Chondrocyte (in vitro differentiated cells): ENCODE measurements at regions not wholly inside any gene's neighbourhood (a gene's known extent, or its start where the extent isn't known, plus 50 kb on each side); places are given as distances from the start of the nearest gene placed in this dataset.
A peak's percentile ranks its signal among the peaks of the same experiment; 100 is the strongest.

ENCODE experiments used
- DNase-seq: peaks from one replicate; pipeline ENCODE4 v3.0.0; 2021; ENCODE audit warnings: mixed read lengths, low spot score
- H3K27ac Mint-ChIP-seq: one replicate; pipeline ENCODE4 v1.8.0; 2021; ENCODE audit warnings: mild to moderate bottlenecking, moderate library complexity, mixed read lengths; ENCODE audit not compliant: unreplicated experiment
- H3K27me3 Mint-ChIP-seq: 2 replicates; pipeline ENCODE4 v1.8.0; 2021; ENCODE audit warnings: low read depth, mixed read lengths
- H3K36me3 Mint-ChIP-seq: 2 replicates; pipeline ENCODE4 v1.8.0; 2021; ENCODE audit warnings: low read depth, mixed read lengths
- H3K4me1 Mint-ChIP-seq: 2 replicates; pipeline ENCODE4 v1.8.0; 2021; ENCODE audit warnings: low read depth, mild to moderate bottlenecking, mixed read lengths
- H3K4me3 Mint-ChIP-seq: one replicate; pipeline ENCODE4 v1.8.0; 2021; ENCODE audit warnings: mild to moderate bottlenecking, moderate library complexity, mixed read lengths; ENCODE audit not compliant: unreplicated experiment
- H3K9me3 Mint-ChIP-seq: 2 replicates; pipeline ENCODE4 v1.8.0; 2021; ENCODE audit warnings: low read depth, mixed read lengths
- CTCF ChIP-seq: fragments of 200-600 bp; sonication (generic); IDR thresholded peaks from 2 replicates; pipeline ENCODE4 v1.5.0; 2021; ENCODE audit warnings: antibody characterized with exemption, mild to moderate bottlenecking, moderate library complexity

GRCh38 chr14:58793131-58793740 is 155.5 kb downstream of the DACT1 start:
- Mint-ChIP-seq H3K4me3 (no peak overlapping the region), H3K36me3 (peaks cover 1% of the 10 kb centered on the region), H3K4me1 (peaks cover 55% of the 10 kb centered on the region), H3K9me3 (no peaks in the 10 kb centered on the region), H3K27ac (peak overlapping the region; percentile 72), H3K27me3 (peaks cover 2% of the 10 kb centered on the region)
- DNase-seq = no peak
- TF ChIP-seq CTCF = no peak

GRCh38 chr14:58794993-58795762 is 157.4 kb downstream of the DACT1 start:
- Mint-ChIP-seq H3K4me1 (peaks cover 35% of the 10 kb centered on the region), H3K4me3 (no peak overlapping the region), H3K27me3 (no peaks in the 10 kb centered on the region), H3K9me3 (no peaks in the 10 kb centered on the region), H3K27ac (no peak overlapping the region), H3K36me3 (no peaks in the 10 kb centered on the region)
- TF ChIP-seq CTCF = no peak
- no peak for DNase-seq

- no peak for DNase-seq
- no peak for TF ChIP-seq CTCF
- no peaks in the 10 kb centered on the region for H3K9me3 Mint-ChIP-seq
- H3K27me3 Mint-ChIP-seq = no peaks in the 10 kb centered on the region
- H3K4me1 Mint-ChIP-seq = peaks cover 34% of the 10 kb centered on the region
- H3K4me3 Mint-ChIP-seq = no peak overlapping the region
- no peak overlapping the region for H3K27ac Mint-ChIP-seq
- H3K36me3 Mint-ChIP-seq = peaks cover 1% of the 10 kb centered on the region
These were observed 158.7 kb downstream of the DACT1 start for GRCh38 chr14:58796242-58797009.

- no peak overlapping the region for H3K27ac Mint-ChIP-seq
- TF ChIP-seq CTCF = no peak
- no peak overlapping the region for H3K4me3 Mint-ChIP-seq
These were observed 159.3 kb downstream of the DACT1 start for GRCh38 chr14:58797010-58797429.

GRCh38 chr14:58798173-58798572 is 160.4 kb downstream of the DACT1 start:
- Mint-ChIP-seq H3K27me3 (no peaks in the 10 kb centered on the region), H3K4me3 (no peak overlapping the region), H3K4me1 (peaks cover 17% of the 10 kb centered on the region), H3K27ac (no peak overlapping the region), H3K36me3 (peaks cover 4% of the 10 kb centered on the region), H3K9me3 (peaks cover 3% of the 10 kb centered on the region)
- DNase-seq = no peak
- no peak for TF ChIP-seq CTCF

More at GRCh38 chr14:58797010-58797429, 159.3 kb downstream of the DACT1 start:
- peaks cover 2% of the 10 kb centered on the region for H3K36me3 Mint-ChIP-seq
- peaks cover 29% of the 10 kb centered on the region for H3K4me1 Mint-ChIP-seq
- no peak for DNase-seq
- H3K27me3 Mint-ChIP-seq = no peaks in the 10 kb centered on the region
- no peaks in the 10 kb centered on the region for H3K9me3 Mint-ChIP-seq
